ENCODE measurements at regions not wholly inside any gene's neighbourhood (a gene's known extent, or its start where the extent isn't known, plus 50 kb on each side); places are given as distances from the start of the nearest gene placed in this dataset.

GRCh38 chr12:107632246-107632645 lies 53.4 kb upstream of the PWP1 start:
- no peak for TF ChIP-seq CTCF (conservative IDR thresholded peaks at IDR 0.05 in 1 of 2, IDR thresholded peaks at IDR 0.05 in 1 of 2; ENCODE audit: low read depth in 1 of 2, low read length in 2 of 2)
- no peak for TF ChIP-seq EZH2 (IDR thresholded peaks at IDR 0.05; ENCODE audit: low read length, missing control alignments)

Data from fibroblast of lung (primary cell).